SU-DHL-6 (cell line): ENCODE measurements at regions not wholly inside any gene's neighbourhood (a gene's known extent, or its start where the extent isn't known, plus 50 kb on each side); places are given as distances from the start of the nearest gene placed in this dataset.

Experiments
- EZH2phosphoT487 ChIP-seq: fragments of 200-600 bp; sonication (generic), shearing (Covaris generic); conservative IDR thresholded peaks from 2 replicates; pipeline ENCODE4 v1.6.1; 2018; ENCODE audit warnings: mild to moderate bottlenecking, antibody characterized with exemption, low read length, moderate library complexity, mixed read lengths
- TF ChIP-seq, protein P1 (sequence below): fragments of 200-600 bp; sonication (generic); IDR thresholded peaks from one replicate; pipeline ENCODE4 v1.5.1; 2017; ENCODE audit warnings: antibody characterized with exemption, mild to moderate bottlenecking, low read length, moderate library complexity; ENCODE audit not compliant: insufficient read depth, poor library complexity, severe bottlenecking

DNA sequence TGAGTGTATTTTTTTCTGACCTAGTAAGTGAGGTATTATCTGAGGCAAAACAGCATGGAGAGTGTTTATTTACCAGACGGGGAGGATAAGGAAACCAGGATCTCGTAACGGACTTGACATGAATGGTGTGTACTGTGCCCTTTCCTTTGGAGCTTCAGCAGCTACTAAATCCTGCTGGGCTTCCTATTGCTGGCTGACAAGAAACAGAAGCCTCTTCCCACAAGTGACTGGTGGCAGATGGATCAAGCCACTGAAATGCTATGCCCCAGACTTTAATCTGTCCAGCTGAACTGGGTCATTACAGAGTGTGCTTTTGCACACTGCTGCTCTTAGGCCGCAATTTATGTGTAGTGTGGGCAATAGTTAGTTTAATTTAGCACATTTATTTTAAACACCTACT lies 162.7 kb upstream of the MRPS30 start:
- TF ChIP-seq, protein P1, sequence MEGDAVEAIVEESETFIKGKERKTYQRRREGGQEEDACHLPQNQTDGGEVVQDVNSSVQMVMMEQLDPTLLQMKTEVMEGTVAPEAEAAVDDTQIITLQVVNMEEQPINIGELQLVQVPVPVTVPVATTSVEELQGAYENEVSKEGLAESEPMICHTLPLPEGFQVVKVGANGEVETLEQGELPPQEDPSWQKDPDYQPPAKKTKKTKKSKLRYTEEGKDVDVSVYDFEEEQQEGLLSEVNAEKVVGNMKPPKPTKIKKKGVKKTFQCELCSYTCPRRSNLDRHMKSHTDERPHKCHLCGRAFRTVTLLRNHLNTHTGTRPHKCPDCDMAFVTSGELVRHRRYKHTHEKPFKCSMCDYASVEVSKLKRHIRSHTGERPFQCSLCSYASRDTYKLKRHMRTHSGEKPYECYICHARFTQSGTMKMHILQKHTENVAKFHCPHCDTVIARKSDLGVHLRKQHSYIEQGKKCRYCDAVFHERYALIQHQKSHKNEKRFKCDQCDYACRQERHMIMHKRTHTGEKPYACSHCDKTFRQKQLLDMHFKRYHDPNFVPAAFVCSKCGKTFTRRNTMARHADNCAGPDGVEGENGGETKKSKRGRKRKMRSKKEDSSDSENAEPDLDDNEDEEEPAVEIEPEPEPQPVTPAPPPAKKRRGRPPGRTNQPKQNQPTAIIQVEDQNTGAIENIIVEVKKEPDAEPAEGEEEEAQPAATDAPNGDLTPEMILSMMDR = no peak
- TF ChIP-seq EZH2phosphoT487 = no peak
